ENCODE measurements at regions not wholly inside any gene's neighbourhood (a gene's known extent, or its start where the extent isn't known, plus 50 kb on each side); places are given as distances from the start of the nearest gene placed in this dataset.

- TF ChIP-seq CTCF (conservative IDR thresholded peaks at IDR 0.05) (no peak), ZFX (IDR thresholded peaks at IDR 0.05) (no peak)
Observed at GRCh38 chr3:30461311-30461710, 145.1 kb upstream of the TGFBR2 start.
